CMK (cell line): ENCODE measurements at regions not wholly inside any gene's neighbourhood (a gene's known extent, or its start where the extent isn't known, plus 50 kb on each side); places are given as distances from the start of the nearest gene placed in this dataset.

ENCODE experiments used
- DNase-seq: peaks from one replicate; pipeline ENCODE4 v3.0.0-alpha.2; 2010; ENCODE audit warnings: low read depth

DNA sequence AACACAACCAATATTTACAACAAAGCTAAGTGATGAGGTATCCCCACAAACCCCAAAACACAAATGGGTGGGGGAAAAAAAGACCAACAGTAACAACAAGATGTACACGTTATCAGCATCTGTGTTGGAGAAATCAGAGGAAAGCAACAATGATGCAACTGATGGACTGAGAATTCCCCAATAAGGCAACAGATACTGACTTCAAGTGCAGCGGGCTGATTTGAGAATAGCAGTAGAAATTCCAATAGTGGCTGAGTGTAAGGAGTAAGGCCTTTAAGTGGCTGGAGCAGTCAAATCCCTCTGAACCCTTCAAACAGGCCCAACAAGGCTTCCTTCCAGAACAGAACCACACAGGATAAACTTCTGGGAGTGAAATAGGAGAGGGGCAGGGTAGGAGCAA, 97.6 kb downstream of the TM2D1 start:
- no peak for DNase-seq

DNA sequence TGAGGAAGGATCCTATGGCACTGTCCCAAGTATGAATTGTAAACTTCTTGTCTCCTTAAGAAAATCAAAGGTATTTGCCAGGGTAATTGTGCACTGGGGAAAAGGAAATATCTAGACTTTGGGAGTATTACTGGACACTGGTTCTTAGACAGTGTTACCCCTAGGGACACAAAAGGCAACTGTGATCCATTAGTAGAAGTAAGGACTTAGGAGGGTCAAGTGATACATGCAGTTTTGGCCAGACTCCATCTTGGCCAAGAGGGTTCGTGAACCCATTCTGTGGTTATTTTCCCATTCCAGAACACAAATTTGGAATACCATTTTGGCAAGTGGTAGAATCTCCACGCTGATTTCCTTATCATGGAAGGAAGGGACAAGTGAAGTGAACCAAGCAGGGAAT, 98.1 kb downstream of the TM2D1 start:
- no peak for DNase-seq

DNA sequence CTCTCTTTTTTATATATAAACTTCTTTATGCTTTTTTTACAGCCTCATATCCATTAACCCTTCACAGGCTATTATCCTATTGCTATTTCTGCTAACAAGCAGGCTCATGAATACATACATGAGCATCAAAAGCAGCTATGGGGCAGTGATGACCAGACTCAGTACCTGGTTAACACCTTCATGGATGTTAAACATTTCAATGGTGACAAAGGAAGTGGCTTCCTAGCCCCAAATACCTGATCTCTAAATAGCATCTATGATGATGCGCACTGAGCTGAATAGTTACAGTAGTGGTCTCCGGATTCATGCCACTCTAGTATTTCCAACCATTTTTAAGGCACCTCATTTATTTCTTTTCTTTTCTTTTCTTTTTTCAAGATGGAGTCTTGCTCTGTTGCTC, 101.1 kb downstream of the TM2D1 start:
- no peak for DNase-seq

DNA sequence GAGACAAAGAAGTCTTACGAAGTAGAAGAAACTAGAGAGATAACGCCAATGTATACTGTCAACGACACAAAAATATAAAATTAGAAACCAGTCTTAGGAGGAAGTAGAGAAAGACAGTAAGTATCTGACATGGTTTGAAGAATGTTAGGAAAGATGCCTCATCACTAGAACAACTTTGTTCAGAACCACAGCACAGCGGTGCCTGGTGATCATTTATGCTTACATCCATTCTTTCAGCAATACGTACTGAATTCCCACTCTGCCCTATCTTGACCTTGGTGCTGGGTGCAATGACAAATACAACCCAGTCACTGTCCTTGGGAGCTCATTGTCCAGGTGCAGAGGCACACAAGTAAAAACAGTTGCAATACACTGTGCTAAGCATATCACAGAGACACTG, 104.4 kb downstream of the TM2D1 start:
- DNase-seq = no peak

DNA sequence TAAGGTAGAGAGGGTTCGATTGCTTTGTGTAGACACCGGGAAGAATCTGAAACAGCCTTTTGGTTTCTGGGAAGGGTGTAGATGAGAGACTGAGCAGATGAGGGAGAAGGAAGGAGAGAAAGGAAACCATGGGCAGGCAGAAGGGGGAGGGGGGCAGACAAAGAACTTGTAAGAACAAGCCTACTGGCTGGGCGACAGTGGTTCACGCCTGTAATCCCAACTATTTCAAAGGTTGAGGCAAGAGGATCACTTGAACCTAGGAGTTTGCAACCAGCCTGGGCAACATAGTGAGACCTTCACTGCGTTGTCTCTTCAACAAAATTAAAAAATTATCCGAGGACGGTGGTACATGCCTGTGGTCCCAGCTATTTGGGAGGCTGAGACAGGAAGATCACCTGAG, 106.2 kb downstream of the TM2D1 start:
- DNase-seq = no peak

DNA sequence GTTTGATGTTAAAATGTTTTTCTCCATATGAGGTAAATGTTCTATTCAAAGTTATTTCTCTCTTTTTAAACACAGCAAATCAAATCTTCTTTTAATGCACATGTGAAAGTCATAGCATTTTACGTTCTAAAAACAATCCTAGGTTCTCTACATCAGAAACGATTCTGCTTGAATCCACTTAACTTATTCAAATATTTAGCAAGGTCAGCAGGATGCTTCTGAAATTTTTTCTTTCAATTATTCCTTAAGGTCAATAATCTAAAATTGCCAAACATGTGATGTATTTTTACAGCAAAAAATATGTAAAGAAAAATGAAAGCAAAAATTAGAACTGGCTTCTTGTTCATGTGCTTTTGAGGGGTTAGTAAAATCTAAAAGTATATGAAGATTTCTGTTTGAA, 106.7 kb downstream of the TM2D1 start:
- no peak for DNase-seq

DNA sequence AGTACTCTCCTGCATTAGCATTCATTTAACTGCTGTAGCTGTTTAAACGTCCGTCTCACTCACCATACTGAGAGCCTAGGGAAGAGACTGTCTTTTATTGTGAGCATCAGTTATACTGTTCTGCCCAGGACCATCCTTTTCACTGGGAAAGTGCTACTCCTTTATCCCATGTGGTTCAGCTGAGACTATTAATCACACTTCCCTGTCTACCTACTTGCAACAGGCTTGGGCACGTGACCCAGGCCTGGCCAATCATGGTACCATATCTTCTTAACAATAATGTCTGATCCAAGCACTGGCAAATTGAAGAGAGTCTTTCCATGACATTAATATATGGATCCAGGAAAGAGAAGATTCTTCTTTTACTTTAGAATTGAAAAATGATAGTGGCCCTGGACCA, 108.1 kb downstream of the TM2D1 start:
- no peak for DNase-seq

DNA sequence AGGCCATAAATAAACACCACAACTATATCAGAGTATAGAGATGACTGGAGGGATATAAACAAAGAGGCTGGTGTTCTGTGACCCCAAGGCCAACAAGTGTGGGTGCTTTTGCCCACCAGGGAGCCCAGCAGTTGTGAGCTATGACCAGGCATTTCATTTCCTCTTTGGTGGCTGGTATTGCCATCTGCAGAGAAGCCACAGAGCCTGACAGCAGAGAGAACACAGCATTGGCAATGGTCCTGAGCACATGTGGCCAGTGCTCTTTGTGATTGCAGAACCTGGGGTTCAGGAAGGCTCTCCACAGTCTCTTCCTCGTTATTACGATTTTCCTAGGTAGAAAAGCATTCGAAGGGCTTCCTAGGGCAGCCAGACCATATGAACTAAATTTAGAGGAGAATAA, 112.3 kb downstream of the TM2D1 start:
- DNase-seq = no peak

DNA sequence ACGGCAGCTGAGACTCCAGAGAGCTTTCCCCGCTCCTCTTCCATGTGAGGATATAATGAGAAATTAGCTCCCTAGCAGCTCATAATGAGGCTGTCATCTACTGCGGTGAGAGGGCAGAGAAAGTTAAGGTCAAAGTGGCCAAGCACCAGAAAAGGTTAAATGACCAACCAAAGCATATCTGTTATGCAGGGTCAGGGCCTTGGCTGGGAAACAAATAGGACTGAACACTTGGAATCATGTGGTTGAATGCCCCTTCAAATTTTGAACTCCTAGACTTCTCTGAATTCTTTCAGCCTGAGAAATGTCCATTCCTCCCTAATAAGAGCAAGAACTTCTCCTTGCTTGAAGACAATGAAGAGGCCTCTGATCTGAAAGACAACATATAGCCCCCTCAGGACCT, 115.9 kb downstream of the TM2D1 start:
- DNase-seq = no peak

DNA sequence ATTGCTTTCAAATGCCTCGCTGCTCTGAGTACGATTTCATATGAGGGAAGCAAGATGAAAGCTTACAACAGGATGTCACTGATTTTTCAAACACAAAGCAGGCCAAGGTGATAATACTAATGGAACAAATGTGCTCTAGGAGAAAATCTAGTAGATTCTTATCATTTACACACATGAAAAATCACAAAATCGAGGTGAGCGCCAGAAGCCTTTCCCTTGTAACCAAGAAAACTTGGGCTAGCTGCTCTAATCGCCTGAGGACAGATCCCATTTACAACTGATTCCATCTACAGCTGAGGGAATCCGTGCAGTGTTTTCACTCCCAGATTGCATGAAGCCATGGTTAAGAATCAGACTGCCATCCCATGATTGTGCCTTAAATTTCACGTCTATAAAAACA, 117.5 kb downstream of the TM2D1 start:
- DNase-seq = no peak

DNA sequence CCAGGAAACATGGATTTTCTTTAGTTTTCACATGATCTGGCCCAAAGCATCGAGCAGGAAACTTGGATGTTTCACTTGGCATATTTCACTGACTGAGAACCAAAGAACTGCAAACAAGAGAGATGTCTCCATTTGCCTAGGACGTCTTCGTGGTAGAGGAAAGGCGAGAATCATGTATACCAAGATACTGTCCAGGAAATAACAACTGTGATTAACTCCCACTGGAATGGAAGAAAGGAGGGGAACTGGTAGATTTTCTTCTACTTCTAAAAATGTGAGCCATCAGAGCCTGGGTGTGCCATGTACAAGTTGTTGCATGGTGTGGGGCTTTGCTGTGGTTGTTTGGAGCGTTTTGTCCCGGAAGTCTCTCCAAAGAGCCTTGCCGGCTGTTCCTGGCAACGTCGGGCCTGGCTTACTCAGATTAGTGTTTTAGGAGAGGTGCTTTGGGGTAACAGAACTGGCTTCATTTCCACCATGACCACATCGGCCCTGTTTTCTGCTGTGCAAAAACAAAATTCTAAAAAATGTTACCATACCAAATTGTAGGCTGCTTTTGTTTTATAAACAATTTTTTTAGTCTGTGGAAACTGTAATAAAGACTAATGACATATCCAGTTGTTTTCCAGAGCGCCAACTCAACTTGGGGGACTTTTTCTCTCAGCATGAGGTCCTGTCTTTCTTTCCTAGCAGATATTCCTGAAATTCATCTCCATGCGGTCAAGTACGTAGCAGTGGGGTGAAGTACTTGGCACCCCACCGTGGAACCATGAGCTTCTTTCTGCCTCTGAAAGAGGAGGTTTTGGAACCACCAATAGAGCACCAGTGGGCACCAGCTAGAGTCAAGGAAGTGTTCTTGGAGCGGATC, 118.3 kb downstream of the TM2D1 start:
- DNase-seq = no peak

DNA sequence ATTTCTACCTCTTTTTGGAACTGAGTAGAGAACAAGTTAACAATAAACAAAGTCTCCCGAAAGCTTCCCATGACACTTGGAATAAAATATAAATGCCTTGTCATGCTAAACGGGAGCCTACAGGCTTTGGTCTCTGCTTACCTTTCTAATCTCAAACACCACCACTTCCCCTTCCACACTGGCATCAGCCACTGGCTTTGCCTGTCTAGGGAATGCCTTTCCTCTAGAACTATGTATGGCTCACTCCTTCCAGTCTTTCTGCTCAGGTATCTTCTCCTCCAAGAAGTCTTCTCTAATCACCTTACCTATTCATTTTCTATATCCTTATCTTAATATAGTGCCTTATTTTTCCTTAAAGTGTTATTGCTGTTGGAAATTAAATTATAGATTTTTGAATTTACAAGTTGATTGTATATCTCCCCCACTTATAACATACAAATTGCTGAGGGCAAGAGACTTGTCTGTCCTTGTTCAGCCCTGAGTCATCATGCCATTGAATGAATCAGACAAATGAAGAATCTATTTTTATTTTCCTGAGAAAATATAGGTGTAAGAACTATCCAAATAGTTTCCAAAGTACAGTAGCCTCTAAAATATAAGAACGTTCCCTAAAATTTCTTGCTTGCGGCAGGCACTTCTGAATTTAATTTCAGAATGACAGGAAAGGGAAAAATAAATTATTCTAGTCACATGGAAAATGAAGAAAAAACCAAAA, 119.2 kb downstream of the TM2D1 start:
- DNase-seq = no peak

DNA sequence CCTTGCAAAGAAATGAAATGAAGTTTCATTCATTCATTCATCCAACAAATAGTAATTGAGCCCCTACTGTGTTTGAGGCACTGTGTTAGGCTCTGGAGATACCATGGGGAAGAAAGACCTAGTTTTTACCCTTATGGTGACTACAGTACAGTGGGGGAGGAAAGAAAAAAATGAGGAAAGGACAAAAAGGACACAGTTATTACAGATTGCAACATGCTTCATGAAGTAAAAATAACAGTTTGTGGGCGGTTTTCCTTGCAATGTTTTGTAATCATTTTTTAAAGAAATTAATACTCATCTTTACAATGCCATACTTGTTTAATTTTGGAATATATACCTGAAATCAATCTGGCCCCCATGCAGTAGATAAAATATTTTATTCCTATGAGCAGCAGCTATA, 120.3 kb downstream of the TM2D1 start:
- no peak for DNase-seq

DNA sequence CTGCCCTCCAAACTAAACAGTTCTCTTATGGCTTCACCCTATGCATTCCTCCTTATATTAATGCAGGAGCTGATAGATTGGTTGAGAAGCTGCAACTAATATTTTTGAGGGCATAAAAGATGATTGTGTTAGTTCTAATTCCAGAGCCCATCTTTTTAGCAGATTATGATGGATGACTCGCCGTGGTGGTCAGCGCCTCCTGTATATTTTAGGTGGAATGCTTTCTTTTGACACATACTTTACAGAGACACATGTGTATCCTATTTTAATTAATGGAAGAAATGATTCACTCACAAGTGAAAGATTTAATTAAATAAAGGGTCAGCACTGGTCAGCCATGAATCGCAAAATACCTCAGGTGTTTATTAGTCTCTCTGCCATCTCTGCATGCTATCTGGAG, 120.7 kb downstream of the TM2D1 start:
- DNase-seq = no peak

DNA sequence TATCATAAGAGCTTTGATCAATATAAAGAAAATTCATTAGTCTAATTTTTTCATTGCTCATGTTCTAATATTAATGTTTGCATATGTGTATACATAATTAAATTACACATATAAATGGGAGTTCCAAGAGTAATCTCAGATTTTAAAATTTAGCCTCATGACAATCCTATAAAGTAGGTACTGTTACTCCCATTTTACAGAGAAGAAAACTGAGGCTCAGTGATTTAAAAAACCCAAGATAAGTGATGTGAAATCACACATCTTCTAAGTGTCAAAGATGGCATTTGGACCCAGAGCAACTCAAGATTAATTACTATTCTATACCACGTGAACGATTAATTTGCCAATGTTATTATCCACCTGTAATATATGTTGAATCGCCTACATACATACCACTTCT, 122.3 kb downstream of the TM2D1 start:
- DNase-seq = no peak

DNA sequence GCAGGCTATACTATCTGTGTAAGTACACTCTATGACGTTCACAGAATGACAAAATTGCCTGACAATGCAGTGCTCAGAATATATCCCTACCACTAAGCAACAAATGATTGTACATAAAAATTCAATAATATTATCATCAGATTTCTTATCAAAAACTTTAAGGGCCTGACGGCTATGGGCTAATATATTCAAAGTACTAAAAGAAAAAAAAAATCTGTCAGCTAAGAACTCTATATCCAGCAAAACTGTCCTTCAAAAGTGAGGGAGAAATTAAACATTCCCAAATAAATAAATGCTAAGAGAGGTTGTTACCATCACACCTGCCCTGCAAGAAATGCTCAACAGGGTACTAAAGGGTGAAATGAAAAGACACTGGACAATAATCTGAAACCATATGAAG, 127.3 kb downstream of the TM2D1 start:
- DNase-seq = no peak

DNA sequence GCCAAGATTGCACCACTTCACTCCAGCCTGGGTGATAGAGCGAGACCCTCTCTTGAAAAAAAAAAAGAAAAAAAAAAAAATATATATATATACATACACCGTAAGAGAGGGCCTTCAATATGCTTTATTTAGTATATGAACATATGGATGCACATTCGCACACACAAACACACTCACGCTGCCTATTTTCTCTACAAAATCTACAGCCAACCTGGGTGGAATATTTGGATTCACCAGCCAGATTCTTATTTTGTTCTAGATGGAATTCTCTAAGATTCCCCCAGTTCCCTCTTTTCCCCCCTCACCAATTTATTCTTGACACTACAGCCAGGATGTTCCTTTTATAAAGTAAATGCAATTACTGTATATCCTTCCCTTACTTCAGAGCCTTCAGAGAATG, 131.6 kb downstream of the TM2D1 start:
- no peak for DNase-seq

DNA sequence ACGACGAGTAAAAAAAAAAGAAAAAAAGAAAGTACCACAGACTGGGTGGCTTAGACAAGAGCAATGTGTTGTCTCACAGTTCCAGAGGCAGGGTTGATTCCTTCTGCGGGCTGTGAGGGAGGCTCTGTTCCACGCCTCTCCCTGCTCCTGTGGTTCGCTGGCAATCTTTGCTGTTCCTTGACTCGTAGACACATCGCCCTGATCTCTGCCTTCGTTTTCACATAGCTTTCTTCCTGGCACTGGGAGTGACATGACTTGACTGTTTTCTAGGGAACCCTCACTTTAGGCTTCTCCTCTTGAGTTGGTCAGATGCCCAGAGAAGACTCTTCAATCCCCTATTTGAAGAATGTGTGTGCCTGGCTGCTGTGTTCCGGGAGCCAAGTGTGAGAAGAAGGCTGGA, 133.6 kb downstream of the TM2D1 start:
- no peak for DNase-seq

DNA sequence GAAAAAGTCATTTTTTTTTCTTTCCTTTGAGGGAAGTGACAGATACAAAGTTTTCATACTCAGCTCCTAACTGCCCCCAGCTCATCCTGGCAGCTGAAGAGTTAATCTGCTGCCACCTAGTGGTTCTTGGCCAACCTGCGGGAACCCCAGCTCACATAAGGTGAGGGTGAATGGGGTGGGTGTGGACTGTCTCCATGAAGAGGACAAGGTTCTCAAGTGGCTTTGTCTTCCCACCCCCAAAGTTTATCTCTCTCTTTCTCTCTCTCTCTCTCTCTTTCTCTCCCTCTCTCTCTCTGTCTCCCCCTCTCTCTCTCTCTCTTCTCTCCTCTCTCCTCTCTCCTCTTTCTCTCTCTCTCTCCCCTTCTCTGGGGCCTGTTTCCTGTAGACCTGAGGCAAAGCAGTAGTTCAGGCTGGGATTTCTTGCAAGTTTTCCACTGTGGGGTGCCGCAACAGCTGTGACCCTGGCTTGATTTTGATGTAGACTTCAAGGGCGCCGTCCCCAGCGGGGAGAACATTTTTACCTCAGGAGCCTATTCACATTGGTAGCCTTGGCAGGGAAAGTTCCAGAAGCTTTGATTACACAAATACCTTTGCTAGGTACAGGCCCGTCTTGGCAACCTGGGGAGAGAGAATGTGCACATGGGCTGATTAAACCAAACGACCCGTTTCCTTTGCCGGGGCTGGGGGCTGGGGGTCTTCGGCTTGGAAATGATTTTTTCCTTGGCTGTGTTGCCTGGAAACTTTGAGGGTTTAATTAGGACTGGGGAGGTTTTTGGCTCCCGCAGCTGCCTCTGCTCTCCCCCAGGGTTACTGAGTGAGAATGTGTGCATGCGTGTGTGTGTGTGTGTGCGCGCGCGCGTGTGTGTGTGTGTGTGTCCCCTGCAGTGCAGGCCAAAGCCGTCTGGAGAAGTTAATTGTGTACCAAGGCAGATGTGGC, 135.9 kb downstream of the TM2D1 start:
- peak; percentile 49 for DNase-seq

DNA sequence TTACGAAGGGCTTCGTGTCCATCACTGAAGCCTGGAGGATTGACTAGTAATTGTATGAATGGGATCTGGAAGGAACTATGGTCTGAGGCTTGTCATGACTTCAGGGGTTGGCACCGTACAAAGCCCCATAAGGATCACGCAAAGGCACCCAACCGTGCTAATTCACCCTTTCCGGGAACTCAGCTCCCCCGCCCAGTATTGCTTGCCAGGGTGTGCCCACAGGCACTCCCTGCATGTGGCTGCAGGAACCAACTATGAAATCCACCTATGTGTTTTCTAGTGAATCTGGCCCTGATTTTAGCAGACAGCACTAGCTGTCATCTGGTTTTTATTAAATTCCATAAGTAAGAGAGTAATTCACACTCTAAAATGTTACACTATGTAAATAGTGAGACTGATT, 139.2 kb downstream of the TM2D1 start:
- DNase-seq = no peak

DNA sequence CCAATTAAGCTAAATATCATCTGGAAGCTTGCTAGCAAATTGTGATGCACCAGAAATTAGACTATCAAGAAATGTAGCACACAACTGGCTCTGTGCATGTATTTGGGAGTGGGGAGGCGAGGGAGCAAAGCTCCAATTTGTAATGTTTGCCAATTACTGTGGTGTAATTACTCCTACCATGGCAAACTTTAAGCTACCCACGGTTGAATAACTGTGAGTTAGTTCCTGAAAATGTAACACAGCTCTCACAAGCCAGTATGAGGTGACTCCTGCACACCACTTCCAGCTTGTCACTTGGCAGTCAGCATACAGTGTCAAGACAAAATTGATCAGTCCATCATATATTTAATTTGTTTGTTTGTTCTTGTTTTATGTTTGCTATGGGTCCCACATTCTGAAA, 141.2 kb downstream of the TM2D1 start:
- no peak for DNase-seq

DNA sequence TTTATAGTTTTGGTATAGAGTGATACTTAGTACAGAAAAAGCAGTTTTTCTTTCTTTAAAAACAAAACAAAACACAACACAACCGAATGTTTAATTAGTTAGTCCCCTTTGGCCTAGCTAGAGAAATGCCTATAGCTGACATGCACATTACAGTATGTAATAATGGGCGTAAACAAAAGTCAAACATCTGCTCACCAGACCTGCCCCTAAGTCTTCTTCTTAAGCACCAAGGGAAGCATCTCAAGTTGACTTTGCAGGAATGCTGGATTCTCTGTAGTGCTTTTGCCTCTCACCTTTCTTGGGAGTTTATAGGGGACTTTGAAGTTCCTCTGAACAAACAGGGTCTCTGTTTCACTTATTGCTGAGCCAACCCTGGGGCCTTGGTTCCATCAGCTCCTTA, 143.7 kb downstream of the TM2D1 start:
- no peak for DNase-seq

DNA sequence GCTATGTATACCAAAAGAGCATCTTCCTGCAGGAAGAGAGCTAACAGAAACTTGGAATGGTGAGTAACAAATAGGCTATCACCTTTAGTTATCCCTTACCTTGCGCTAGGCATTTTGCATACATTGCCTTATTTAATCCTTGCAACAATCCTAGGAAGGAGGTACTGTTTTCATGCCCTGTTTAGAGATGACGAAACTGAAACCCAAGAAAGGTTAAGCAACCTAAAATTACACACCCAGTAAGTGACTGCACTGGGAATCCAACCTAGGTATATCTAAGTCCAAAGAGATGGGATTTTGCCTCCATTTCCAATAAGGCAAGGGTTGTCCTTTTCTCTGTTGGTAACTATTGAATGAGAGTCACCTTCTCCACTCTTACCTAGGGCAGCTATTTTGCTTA, 144.5 kb downstream of the TM2D1 start:
- DNase-seq = no peak
